IPS-20b (cell line): ENCODE measurements at regions not wholly inside any gene's neighbourhood (a gene's known extent, or its start where the extent isn't known, plus 50 kb on each side); places are given as distances from the start of the nearest gene placed in this dataset.

Experiments
- H3K27ac ChIP-seq: one replicate; pipeline ENCODE4 v1.5.1; 2013; ENCODE audit warnings: low read length
- H3K27me3 ChIP-seq: 2 replicates; pipeline ENCODE4 v1.6.1; 2013; ENCODE audit warnings: mild to moderate bottlenecking, low read length, inconsistent platforms; ENCODE audit not compliant: insufficient read depth
- H3K36me3 ChIP-seq: 2 replicates; pipeline ENCODE4 v1.6.1; 2013; ENCODE audit warnings: low read depth, mild to moderate bottlenecking, inconsistent platforms, low read length, moderate library complexity; ENCODE audit not compliant: insufficient read depth
- H3K4me1 ChIP-seq: 2 replicates; pipeline ENCODE4 v1.6.1; 2013; ENCODE audit warnings: mild to moderate bottlenecking, control low read depth, inconsistent platforms, low read length, moderate library complexity; ENCODE audit not compliant: insufficient read depth
- H3K4me3 ChIP-seq: 2 replicates; pipeline ENCODE4 v1.5.1; 2013; ENCODE audit warnings: mild to moderate bottlenecking, low read length, inconsistent platforms
- H3K9ac ChIP-seq: 2 replicates; pipeline ENCODE4 v1.6.1; 2013; ENCODE audit warnings: low read depth, mild to moderate bottlenecking, inconsistent platforms, low read length, moderate library complexity
- H3K9me3 ChIP-seq: 2 replicates; pipeline ENCODE4 v1.6.1; 2013; ENCODE audit warnings: mild to moderate bottlenecking, low read depth, low read length, inconsistent platforms; ENCODE audit not compliant: insufficient read depth

DNA sequence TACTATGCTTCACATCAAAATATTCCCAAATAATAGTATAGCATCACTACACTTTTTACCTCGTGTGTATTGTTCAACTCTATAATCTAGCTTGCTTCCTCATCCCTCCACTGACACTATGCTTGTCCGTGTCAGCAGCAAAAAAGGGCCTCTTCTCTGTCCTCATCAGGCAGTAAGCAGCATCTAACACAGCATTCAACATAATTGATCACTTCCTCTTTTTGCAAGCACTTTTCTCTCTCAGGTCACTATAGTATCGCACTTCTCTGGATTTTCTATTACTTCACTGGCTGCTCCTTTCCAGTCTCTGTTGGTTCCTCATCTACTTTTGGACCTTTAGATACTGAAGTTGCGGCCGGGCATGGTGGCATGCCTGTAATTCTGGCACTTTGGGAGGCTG, 64.9 kb upstream of the ZSWIM2 start:
- H3K27me3 ChIP-seq = no peaks in the 10 kb centered on the region
- no peaks in the 10 kb centered on the region for H3K36me3 ChIP-seq
- no peaks in the 10 kb centered on the region for H3K4me1 ChIP-seq
- H3K27ac ChIP-seq = no peak overlapping the region
- no peak overlapping the region for H3K9ac ChIP-seq
- no peak overlapping the region for H3K4me3 ChIP-seq
- no peaks in the 10 kb centered on the region for H3K9me3 ChIP-seq

DNA sequence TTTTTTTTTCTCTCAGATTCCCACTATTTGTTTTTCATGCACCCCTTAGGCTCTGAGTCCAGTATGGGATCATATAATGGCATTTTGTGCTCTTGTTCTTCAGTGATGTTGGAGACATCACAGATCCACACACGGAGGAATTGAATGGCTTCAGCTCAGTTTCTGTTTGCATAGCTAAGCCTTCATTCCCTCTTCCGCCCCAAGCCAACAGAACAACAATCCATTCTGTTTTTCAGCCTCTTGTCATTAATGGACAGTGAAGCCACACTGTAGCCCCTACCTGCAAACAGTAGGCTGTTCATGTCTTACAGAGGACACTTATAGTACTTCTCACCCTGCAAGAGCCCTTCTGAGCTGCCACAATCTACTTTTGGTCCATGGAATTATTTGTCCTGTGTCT, 64.0 kb upstream of the ZSWIM2 start:
- Histone ChIP-seq H3K9ac (no peak overlapping the region), H3K9me3 (no peaks in the 10 kb centered on the region), H3K4me3 (no peak overlapping the region), H3K4me1 (no peaks in the 10 kb centered on the region), H3K27me3 (no peaks in the 10 kb centered on the region), H3K36me3 (no peaks in the 10 kb centered on the region), H3K27ac (no peak overlapping the region)

DNA sequence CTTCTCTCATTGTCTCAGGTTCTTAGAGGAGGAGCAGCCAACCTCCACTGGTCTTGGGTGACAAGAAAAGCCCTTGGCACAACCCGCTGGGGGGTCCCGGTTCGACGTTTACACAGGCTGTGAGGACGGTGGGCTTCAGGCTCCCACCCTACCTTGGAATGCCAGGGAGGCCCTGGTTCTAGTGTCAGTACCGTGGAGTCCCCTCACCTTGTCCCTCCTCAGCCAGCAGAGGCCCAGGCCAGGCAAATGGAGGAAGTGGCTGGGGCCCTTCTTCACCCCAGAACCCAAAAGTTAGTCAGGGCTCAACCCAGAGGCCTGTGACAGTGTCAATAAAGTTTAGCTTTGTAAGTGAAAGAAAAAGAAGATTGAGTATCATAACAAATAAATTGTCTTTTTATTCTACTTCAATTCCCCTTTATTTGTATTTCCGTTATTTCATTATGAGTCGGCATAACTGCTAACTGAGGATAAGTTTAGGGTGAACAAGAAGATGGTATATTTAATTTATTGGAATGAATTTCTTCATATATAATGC, 62.6 kb upstream of the ZSWIM2 start:
- Histone ChIP-seq H3K4me1 (no peaks in the 10 kb centered on the region), H3K27me3 (no peaks in the 10 kb centered on the region), H3K9me3 (no peaks in the 10 kb centered on the region), H3K9ac (no peak overlapping the region), H3K27ac (no peak overlapping the region), H3K36me3 (no peaks in the 10 kb centered on the region), H3K4me3 (no peak overlapping the region)

GRCh38 chr2:186910996-186911395, 62.0 kb upstream of the ZSWIM2 start:
- Histone ChIP-seq H3K9ac (no peak overlapping the region), H3K36me3 (no peaks in the 10 kb centered on the region), H3K27ac (no peak overlapping the region), H3K9me3 (no peaks in the 10 kb centered on the region), H3K4me1 (no peaks in the 10 kb centered on the region), H3K4me3 (no peak overlapping the region), H3K27me3 (no peaks in the 10 kb centered on the region)

- H3K9me3 ChIP-seq = no peaks in the 10 kb centered on the region
- H3K9ac ChIP-seq = no peak overlapping the region
- H3K4me1 ChIP-seq = no peaks in the 10 kb centered on the region
- H3K4me3 ChIP-seq = no peak overlapping the region
- no peak overlapping the region for H3K27ac ChIP-seq
- no peaks in the 10 kb centered on the region for H3K36me3 ChIP-seq
- no peaks in the 10 kb centered on the region for H3K27me3 ChIP-seq
These were observed 60.1 kb upstream of the ZSWIM2 start for GRCh38 chr2:186909095-186909494.

- no peak overlapping the region for H3K4me3 ChIP-seq
- H3K9me3 ChIP-seq = no peaks in the 10 kb centered on the region
- H3K27ac ChIP-seq = no peak overlapping the region
- no peaks in the 10 kb centered on the region for H3K4me1 ChIP-seq
- no peak overlapping the region for H3K9ac ChIP-seq
- no peaks in the 10 kb centered on the region for H3K36me3 ChIP-seq
- H3K27me3 ChIP-seq = no peaks in the 10 kb centered on the region
These were observed 58.9 kb upstream of the ZSWIM2 start for GRCh38 chr2:186907897-186908296.

GRCh38 chr2:186903216-186903615, 54.2 kb upstream of the ZSWIM2 start:
- H3K9ac ChIP-seq = no peak overlapping the region
- no peaks in the 10 kb centered on the region for H3K36me3 ChIP-seq
- H3K4me1 ChIP-seq = no peaks in the 10 kb centered on the region
- H3K9me3 ChIP-seq = no peaks in the 10 kb centered on the region
- no peaks in the 10 kb centered on the region for H3K27me3 ChIP-seq
- H3K4me3 ChIP-seq = no peak overlapping the region
- H3K27ac ChIP-seq = no peak overlapping the region
